Hematopoietic multipotent progenitor cell treated with erythropoietin and hydrocortisone succinate and interleukin-3 and kit ligand, for 15 days (in vitro differentiated cells): ENCODE measurements at regions not wholly inside any gene's neighbourhood (a gene's known extent, or its start where the extent isn't known, plus 50 kb on each side); places are given as distances from the start of the nearest gene placed in this dataset.

Experiments
- DNase-seq: peaks from one replicate; pipeline ENCODE4 v3.0.0-alpha.2; 2015; ENCODE audit warnings: low spot score

- no peak for DNase-seq
Observed at GRCh38 chr1:185574139-185574875, 159.9 kb upstream of the HMCN1 start.

- no peak for DNase-seq
Observed at GRCh38 chr1:185573677-185574076, 160.5 kb upstream of the HMCN1 start.

- DNase-seq = no peak
Observed at GRCh38 chr1:185573162-185573561, 161.0 kb upstream of the HMCN1 start.

- DNase-seq = no peak
Observed at GRCh38 chr1:185570962-185571361, 163.2 kb upstream of the HMCN1 start.

- DNase-seq = no peak
Observed at GRCh38 chr1:185568155-185569123, 165.8 kb upstream of the HMCN1 start.

GRCh38 chr1:185567440-185567839, 166.8 kb upstream of the HMCN1 start:
- DNase-seq = no peak

- DNase-seq = no peak
Observed at GRCh38 chr1:185566995-185567394, 167.2 kb upstream of the HMCN1 start.

- DNase-seq = no peak
Observed at GRCh38 chr1:185565302-185565701, 168.9 kb upstream of the HMCN1 start.

- no peak for DNase-seq
Observed at GRCh38 chr1:185564816-185565215, 169.4 kb upstream of the HMCN1 start.

GRCh38 chr1:185562461-185563359, 171.5 kb upstream of the HMCN1 start:
- no peak for DNase-seq

- no peak for DNase-seq
Observed at GRCh38 chr1:185561629-185562028, 172.6 kb upstream of the HMCN1 start.

GRCh38 chr1:185560760-185561159, 173.4 kb upstream of the HMCN1 start:
- DNase-seq = no peak

- no peak for DNase-seq
Observed at GRCh38 chr1:185559684-185560331, 174.4 kb upstream of the HMCN1 start.

- DNase-seq = no peak
Observed at GRCh38 chr1:185559151-185559550, 175.0 kb upstream of the HMCN1 start.

- no peak for DNase-seq
Observed at GRCh38 chr1:185556561-185556960, 177.6 kb upstream of the HMCN1 start.

- no peak for DNase-seq
Observed at GRCh38 chr1:185555743-185556142, 178.4 kb upstream of the HMCN1 start.

- no peak for DNase-seq
Observed at GRCh38 chr1:185551008-185551407, 183.2 kb upstream of the HMCN1 start.

- DNase-seq = no peak
Observed at GRCh38 chr1:185549906-185550305, 184.3 kb upstream of the HMCN1 start.

- no peak for DNase-seq
Observed at GRCh38 chr1:185546029-185546428, 188.2 kb upstream of the HMCN1 start.

- no peak for DNase-seq
Observed at GRCh38 chr1:185541871-185542301, 192.3 kb upstream of the HMCN1 start.

- no peak for DNase-seq
Observed at GRCh38 chr1:185540295-185540694, 193.9 kb upstream of the HMCN1 start.
